ENCODE measurements at regions not wholly inside any gene's neighbourhood (a gene's known extent, or its start where the extent isn't known, plus 50 kb on each side); places are given as distances from the start of the nearest gene placed in this dataset.

GRCh38 chr10:53009961-53010907, 237.7 kb upstream of the MBL2 start:
- DNase-seq (ENCODE audit: low read depth, low spot score): no peak
- Histone ChIP-seq H4K20me1 (ENCODE audit: insufficient read depth) (no peaks in the 10 kb centered on the region; the same call in 1 of the 2 replicates), H3K4me2 (ENCODE audit: low read length) (no peak overlapping the region), H3K9me2 (ENCODE audit: insufficient read depth) (no peaks in the 10 kb centered on the region), H3K27ac (ENCODE audit: low read depth, low read length) (no peak overlapping the region), H3K36me3 (ENCODE audit: control insufficient read depth in 1 of 2, insufficient read depth in 2 of 2, low read length in 2 of 2) (no peaks in the 10 kb centered on the region), H3K9me3 (ENCODE audit: control insufficient read depth in 1 of 2, insufficient read depth in 1 of 2, low read depth in 1 of 2, low read length in 2 of 2) (peaks cover 0 to 14% of the 10 kb centered on the region in 2 experiments; a peak in 2 of 4 replicates), H3K9ac (ENCODE audit: low read length) (no peak overlapping the region), H3K4me1 (ENCODE audit: control insufficient read depth in 1 of 2, insufficient read depth in 2 of 2, low read length in 2 of 2) (no peaks in the 10 kb centered on the region; a peak in 1 of 4 replicates), H2AFZ (ENCODE audit: low read depth, low read length, poor library complexity, severe bottlenecking) (no peak overlapping the region), H3K79me2 (ENCODE audit: insufficient read depth, low read length) (no peaks in the 10 kb centered on the region), H3K27me3 (ENCODE audit: insufficient read depth, low read length) (no peaks in the 10 kb centered on the region), H3K4me3 (replicated peaks in 1 of 2; ENCODE audit: low read depth in 1 of 2, low read length in 2 of 2) (no peak overlapping the region)
- no peak for ATAC-seq
- POLR2A ChIA-PET: no interaction called here
- CTCF ChIA-PET: no interaction called here
- no peak for TF ChIP-seq YY1 (IDR thresholded peaks at IDR 0.05; ENCODE audit: extremely low read depth, insufficient replicate concordance, low read depth, low read length)
- no peak for TF ChIP-seq ELF1 (IDR thresholded peaks at IDR 0.05; ENCODE audit: borderline replicate concordance, low read depth)
- no peak for TF ChIP-seq CEBPB (IDR thresholded peaks at IDR 0.05; ENCODE audit: low read depth)
- no peak for TF ChIP-seq ZFX (IDR thresholded peaks at IDR 0.05)
- TF ChIP-seq ATF3 (IDR thresholded peaks at IDR 0.05): no peak
- TF ChIP-seq SIN3A (IDR thresholded peaks at IDR 0.05; ENCODE audit: low read depth): no peak
- TF ChIP-seq ZNF274 (IDR thresholded peaks at IDR 0.05; ENCODE audit: low read depth, low read length): no peak
- TF ChIP-seq EZH2 (IDR thresholded peaks at IDR 0.05): no peak
- TF ChIP-seq POLR2AphosphoS5 (IDR thresholded peaks at IDR 0.05; ENCODE audit: low read depth, low read length): no peak
- TF ChIP-seq CTCF (IDR thresholded peaks at IDR 0.05 in 2 of 3, conservative IDR thresholded peaks at IDR 0.05 in 1 of 3; ENCODE audit: borderline replicate concordance in 1 of 3, insufficient read depth in 1 of 3, low read depth in 2 of 3, low read length in 2 of 3): no peak
- TF ChIP-seq POLR2A (IDR thresholded peaks at IDR 0.05; ENCODE audit: borderline replicate concordance, extremely low read depth, insufficient read depth, insufficient read length): no peak
- TF ChIP-seq ZBTB33 (IDR thresholded peaks at IDR 0.05; ENCODE audit: extremely low read depth, insufficient replicate concordance, low read length): no peak
- TF ChIP-seq SRF (IDR thresholded peaks at IDR 0.05; ENCODE audit: low read depth): no peak
- TF ChIP-seq TCF7L2 (IDR thresholded peaks at IDR 0.05; ENCODE audit: borderline replicate concordance, extremely low read depth, insufficient read depth, insufficient read length): no peak
- TF ChIP-seq EZH2phosphoT487 (IDR thresholded peaks at IDR 0.05; ENCODE audit: borderline replicate concordance): no peak
- TF ChIP-seq CBX3 (IDR thresholded peaks at IDR 0.05; ENCODE audit: low read depth): no peak
- TF ChIP-seq REST (IDR thresholded peaks at IDR 0.05; ENCODE audit: low read depth): no peak
- intact Hi-C loops (cut with micrococcal nuclease): no loop called here
- RAD21 ChIA-PET (ENCODE audit: low non-redundant PET in 1 of 2, low total read pairs in 2 of 2, uncharacterized antibody in 2 of 2, unreplicated experiment in 2 of 2): no interaction called here
- no TSS peak for BruUV-seq (replicated peaks)
